HG03196 (cell line): ENCODE measurements at regions not wholly inside any gene's neighbourhood (a gene's known extent, or its start where the extent isn't known, plus 50 kb on each side); places are given as distances from the start of the nearest gene placed in this dataset.
"Not testable (repeated sequence)": the region's sequence is repeated elsewhere in the genome, so short reads cannot be mapped to it uniquely, and the experiment has no call there.

Experiments
- ATAC-seq: cut with Tn5 transposase; IDR thresholded peaks from one replicate; pipeline ENCODE4 v1.9.1; 2021; ENCODE audit not compliant: unreplicated experiment

DNA sequence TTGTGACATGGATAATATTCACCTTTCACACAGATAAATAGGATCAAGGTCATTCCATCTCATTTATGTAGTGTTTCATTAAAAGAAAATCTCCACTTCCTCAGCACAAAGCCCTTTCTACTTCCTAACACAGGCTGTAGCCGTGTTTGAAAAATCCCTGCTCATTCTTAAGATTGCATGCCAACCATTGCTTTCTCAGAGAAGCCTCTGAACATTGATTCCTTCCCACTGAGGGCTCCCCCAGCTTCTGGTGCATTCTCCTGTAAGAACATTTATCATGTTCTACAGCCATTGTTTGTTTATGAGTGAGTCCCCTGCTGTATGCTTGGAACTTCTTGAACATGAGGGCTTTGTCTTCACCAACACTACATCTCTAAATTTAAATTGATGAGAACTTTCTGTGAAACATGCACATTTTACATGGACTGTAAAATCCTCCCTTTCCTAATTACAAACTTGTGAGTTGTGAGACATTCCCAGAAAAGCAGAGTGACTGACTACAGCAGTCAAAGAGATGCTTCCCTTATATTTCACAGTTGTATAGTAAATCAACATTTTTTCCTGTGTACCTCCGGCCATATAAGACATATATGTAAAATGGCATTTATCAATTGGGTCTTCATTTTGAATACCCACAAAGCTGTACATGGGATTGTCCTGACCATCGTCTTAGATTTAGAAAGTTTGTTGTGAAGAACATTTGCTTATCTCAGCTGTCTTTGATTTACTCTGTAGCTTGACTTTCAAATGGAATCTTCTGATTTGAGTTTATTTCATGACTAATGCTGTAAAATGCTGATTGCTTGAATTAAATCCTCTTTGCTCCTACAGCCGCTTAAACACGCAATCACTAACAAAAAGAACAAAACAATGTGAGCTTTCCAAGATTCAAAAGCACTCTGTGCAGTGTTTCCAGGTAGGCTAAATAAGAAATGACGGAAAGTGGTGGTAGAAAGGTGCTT is 600.5 kb upstream of the SLIT2 start:
- no peak for ATAC-seq

DNA sequence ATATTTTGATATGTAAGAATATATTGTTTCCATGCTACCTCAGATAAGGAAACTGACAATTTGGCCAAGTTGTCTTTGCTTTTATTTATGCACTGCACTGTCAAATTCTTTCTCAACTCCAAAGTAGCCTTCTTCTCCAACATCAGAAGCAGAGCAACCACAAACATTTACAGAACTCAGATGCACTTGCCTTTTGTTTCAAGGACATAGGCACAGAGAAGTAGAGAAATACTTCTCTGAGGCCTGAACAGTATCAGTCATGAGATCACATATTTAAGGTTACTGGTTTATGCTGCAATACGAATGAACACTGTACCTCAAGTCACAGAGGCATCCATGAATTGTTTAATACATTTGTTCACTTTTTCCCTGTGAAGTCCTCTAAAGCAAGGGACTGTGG is 606.1 kb upstream of the SLIT2 start:
- no peak for ATAC-seq

- no peak for ATAC-seq
Observed at GRCh38 chr4:19636451-19636850, 615.3 kb upstream of the SLIT2 start.

DNA sequence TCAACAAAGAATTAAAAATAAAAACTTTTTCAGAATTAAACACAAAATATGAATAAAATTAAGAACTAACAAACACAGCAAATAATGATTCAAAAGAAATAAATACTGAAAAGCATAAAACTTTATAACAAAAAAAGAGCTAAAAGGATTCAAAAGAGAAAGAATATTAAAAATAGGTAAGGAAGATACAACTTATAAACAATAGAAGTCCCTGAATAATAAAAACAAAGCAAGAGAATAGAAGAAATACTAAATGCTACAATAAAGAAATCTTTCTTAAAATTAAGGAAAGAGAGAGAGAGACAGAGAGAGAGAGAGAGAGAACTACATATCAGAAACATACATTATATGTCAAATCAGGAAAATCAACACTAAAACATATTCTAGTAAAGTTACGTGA is 619.9 kb upstream of the SLIT2 start:
- no peak for ATAC-seq

DNA sequence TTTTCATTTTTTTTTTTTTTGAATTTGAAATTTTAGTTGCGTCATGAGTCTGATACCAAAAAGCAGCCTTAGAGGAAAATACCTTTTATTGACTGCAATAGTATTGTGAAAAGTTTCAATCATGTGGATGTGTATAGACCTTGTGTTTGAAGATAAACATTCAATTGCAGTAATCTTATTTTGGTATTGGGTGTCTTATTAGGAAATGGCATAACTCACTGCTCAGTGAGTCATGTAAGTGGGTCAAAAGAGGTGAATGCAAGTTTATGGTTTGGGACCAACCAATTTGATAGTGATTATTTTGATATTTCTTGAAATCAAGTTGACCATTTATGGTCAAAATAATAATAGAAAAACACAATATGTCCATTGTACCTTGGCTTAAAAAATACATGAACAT is 627.8 kb upstream of the SLIT2 start:
- no peak for ATAC-seq

GRCh38 chr4:19615086-19615689 is 636.5 kb upstream of the SLIT2 start:
- no peak for ATAC-seq

GRCh38 chr4:19614171-19614570 is 637.5 kb upstream of the SLIT2 start:
- no peak for ATAC-seq

- no peak for ATAC-seq
Observed at GRCh38 chr4:19596342-19596741, 655.4 kb upstream of the SLIT2 start.

GRCh38 chr4:19592391-19592790 is 659.3 kb upstream of the SLIT2 start:
- ATAC-seq: no peak

- ATAC-seq: no peak
Observed at GRCh38 chr4:19583827-19584569, 667.7 kb upstream of the SLIT2 start.

- no peak for ATAC-seq
Observed at GRCh38 chr4:19580095-19580494, 671.6 kb upstream of the SLIT2 start.

DNA sequence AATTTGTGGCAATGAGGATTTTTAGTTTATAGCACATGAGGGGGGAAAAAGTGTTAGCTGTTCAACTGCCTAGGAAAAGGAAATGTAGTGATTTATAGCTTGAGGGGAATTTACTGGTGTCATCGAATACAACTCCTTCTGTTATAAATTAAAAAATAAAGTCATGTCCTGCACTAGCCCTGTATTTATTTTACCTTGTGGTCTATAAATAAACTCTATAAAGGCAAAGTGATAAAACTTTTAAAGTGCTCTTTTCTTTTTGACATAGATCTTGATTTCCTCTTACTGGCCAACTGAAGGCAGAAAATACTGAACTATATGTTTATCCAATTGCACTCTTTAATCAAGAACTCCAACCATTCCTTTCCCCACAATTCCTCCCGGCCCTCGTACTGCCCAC is 672.1 kb upstream of the SLIT2 start:
- ATAC-seq: no peak

DNA sequence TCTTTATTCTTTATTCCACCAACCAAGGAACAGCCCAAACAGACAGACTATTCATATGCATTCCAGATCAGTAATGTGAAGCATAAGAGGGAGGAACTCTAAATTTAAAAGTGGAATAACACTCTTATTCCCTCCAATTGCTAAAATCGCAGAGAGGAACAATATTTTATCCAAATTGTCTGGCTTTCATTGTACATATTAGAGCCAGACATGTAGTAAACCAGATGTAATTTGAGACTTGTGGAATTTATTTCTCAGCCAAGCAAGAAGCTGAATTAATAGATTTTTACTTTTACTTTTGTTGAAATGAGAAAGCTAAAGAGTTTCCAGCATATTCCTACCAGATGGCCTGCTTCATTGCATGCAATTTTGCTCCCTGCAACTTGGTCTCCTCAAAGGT is 674.6 kb upstream of the SLIT2 start:
- ATAC-seq: no peak

DNA sequence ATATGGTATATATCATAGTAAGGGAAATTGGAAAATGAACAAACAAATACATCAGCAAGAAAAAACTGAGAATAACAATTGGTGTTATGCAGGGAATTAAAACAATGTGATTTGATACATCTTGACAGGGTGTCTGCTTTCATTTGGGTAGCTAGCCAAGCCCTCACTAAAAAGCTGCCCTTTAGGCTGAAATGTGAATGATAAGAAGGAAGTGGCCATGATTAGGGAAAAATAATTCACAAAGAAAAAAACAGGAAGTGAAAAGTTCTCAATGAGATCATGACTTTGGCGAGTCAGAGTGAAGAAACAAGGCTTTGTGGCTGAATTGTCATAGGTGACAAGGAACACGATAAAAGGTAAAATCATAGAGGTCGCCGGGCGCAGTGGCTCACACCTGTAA is 675.8 kb upstream of the SLIT2 start:
- ATAC-seq: no peak

DNA sequence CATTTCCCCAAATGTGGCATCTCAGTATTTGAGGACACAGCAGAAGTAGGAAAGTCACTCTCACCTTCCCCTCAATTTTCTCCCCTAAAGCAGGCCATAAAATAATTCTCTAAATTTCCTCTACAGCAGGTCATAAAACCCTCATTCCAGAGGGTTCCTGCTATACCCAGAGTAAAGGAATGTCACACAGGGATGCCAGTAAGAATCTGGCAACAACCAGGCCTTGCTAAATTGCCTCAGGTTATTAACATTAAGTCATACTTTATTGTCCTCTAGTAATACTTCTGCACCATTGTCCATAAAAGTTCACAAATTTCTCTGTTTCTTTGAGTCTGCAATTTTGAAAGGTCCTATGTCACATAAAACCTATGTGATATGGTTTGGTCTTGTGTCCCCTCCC is 685.7 kb upstream of the SLIT2 start:
- ATAC-seq: no peak

DNA sequence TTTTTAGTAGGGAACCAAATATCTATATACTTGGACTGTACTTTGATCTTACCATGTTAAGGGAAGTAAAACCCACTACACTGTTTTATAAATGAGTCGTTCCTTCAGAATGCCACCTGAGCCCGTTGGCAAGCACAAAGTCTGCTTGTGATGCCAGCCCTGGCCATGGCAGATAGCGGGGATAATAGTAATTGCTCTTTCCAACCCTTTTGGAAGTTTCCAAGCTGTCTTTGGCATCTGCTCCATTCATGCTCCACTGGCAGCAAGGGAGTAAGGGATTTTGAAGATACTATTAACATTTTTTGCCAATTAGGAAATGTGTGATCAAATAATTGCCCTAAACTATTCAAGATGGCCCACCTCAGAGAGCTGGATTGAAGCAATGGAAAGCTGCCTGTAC is 689.2 kb upstream of the SLIT2 start:
- no peak for ATAC-seq

DNA sequence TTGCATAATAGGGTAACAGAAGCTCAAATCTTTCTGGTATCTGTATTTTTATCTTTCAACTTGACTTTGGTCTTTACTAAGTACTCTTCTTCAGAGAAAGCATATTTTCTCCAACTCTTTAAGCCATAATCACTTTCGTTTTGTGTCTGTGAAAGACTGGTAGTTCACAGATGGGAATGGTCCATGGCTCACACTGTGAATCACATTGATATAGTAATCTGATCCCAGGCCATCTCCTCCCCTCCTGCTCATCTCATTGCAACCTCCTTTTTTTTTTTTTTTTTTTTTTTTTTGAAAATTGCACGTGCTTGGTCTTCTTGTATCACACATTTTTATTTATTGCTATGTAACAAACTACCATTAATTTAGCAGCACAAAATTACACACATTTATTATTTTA is 694.5 kb upstream of the SLIT2 start:
- ATAC-seq: no peak

DNA sequence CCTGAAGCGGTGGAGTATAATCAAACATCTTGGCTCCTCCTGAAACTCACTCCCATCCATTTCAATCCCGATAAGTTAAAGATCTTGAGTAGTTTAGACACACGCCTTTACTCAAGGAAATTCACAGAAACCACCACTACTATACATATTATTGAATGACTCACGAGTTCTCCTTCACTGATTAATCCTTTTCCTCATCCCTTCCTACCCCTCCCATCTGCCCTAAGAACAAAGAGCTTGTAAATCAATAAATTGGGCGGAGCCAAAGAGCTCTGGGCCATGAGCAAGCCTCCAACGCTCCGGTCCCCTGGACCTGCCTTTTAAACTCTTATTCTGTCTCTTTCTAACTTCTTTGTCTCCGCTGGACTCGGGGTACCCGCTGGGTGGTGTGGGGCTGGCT is 695.4 kb upstream of the SLIT2 start:
- not testable (repeated sequence) for ATAC-seq

GRCh38 chr4:19547463-19547862 is 704.2 kb upstream of the SLIT2 start:
- no peak for ATAC-seq

- ATAC-seq: no peak
Observed at GRCh38 chr4:19544446-19545125, 707.1 kb upstream of the SLIT2 start.

DNA sequence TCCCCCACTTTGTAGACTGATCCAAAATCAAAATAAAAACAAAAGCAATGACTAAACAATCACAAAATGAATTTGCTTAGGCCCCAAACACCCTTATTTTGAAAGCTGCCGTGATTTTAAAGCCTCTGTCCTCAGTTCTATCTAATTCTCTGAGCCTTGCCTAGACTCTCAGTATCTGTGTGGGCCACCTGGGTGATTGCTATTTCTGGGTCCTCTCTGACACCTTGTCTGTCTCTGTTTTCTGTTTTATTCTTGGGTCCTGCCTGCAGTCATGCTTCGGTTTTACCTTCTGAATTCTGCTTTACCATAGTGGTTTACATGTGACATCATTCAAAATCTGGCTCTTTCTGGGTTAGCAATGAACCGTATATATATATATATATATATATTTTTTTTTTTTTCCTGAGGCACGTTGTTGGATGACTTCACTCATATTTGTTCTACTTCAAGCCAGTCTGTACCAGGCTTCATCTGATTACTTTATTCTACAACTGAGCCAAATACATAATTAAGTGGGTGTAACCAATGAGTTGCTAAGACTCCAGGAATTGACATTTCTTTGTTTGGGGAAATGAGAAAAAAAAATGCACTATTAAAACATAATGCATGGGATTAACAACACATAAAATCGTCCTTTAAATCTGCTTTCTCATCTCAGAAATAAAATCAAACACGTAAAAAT is 710.7 kb upstream of the SLIT2 start:
- no peak for ATAC-seq
